Activated CD4-positive, alpha-beta T cell treated with anti-CD3 and anti-CD28 coated beads, Interleukin-2, Interleukin-4, amounts not matched to agents 100 ng/mL and 50 ng/mL, durations not matched to agents 16 hours and 8 hours (primary cell): ENCODE measurements at regions not wholly inside any gene's neighbourhood (a gene's known extent, or its start where the extent isn't known, plus 50 kb on each side); places are given as distances from the start of the nearest gene placed in this dataset.
"Not testable (repeated sequence)": the region's sequence is repeated elsewhere in the genome, so short reads cannot be mapped to it uniquely, and the experiment has no call there.

Experiments
- DNase-seq: peaks from one replicate; pipeline ENCODE4 v3.0.0-alpha.2; 2020; ENCODE audit warnings: low spot score

DNA sequence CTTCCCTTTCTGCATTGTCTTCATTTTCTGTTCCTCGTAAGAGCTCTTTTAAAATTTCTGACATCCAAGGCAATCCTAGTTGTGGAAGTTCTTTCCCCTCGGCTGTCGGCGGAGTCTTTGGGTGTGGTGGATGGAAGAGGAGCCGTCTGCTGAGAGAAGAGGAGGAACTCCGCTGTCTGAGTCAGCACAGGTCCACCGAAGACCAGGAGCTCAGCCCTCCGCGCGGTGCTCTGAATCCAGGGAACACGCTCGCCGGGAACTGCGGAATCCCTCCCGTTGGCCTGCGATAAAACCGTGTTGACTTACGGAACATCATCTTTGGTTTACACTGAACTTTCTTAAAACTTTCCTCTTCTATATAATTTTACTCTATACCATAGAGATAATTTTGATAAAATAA is 100.7 kb upstream of the IRX4 start:
- no peak for DNase-seq

DNA sequence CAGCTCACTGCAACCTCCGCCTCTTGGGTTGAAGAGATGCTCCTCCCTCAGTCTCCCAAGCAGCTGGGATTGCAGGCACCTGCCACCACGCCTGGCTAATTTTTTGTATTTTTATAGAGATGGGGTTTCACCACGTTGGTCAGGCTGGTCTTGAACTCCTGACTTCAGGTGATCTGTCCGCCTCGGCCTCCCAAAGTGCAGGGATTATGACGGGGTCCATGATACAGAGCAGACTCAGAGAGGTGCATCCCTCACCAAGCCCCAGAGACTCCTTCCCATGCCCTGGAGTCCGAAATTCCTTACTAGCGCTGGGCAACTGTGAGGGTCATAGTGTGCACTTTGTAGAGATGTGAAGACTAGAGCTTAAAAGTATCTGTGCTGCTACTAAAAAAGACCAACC is 99.8 kb upstream of the IRX4 start:
- DNase-seq = not testable (repeated sequence)

DNA sequence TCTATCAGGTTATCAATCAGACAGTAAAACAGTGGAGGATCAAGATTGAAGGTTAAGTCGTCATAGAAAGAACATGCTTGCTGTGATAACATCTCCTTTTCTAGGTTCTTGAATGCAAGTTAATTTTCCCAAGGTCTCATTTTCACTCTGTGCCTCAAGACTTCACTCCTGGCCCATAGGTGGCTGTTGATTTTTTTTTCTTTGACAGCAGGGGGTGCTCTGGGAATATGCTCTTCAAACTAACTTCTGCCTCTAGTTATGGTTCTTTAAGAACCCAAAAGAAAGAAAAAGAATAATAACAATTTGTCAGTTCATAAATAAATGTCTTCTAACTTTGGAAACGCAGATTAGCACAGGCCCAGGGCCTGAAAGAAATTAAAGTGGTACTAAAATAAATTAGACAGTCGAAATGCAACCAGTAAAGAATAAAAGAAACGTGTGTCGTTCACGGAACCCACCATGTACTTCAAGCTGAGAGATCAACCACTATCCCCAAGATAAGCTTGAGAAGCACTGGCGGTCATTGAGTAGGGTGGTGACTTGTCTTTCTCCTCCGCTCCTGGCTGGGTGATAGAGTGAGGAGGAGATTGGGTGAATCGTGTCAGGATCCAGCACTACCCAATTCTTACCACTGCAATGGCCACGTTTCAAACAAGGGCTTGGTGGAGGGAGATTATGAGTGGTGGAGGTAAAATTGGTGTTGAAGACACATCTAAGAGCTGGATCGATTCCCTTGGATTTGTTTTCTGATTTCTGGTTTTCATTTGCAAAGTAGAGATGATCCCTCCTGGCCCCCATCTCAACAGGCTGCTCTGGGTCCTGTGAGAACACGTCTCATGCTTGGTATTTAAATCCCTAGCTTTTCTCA is 93.4 kb upstream of the IRX4 start:
- no peak for DNase-seq

DNA sequence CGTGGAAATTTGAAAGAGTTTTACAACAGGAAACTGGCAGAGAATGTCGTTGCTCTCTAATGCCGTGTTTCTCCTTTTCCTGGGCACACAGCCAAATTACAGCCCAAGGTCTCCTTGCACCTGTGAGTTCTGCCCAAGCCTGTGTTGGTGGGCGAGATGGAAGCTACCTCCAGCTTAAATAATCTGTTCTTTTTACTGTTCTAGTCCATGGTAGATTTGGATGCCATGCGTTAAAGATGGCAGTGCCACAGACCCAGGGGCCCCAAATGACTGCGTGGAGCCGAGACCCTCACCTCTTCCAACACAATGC is 92.6 kb upstream of the IRX4 start:
- no peak for DNase-seq

DNA sequence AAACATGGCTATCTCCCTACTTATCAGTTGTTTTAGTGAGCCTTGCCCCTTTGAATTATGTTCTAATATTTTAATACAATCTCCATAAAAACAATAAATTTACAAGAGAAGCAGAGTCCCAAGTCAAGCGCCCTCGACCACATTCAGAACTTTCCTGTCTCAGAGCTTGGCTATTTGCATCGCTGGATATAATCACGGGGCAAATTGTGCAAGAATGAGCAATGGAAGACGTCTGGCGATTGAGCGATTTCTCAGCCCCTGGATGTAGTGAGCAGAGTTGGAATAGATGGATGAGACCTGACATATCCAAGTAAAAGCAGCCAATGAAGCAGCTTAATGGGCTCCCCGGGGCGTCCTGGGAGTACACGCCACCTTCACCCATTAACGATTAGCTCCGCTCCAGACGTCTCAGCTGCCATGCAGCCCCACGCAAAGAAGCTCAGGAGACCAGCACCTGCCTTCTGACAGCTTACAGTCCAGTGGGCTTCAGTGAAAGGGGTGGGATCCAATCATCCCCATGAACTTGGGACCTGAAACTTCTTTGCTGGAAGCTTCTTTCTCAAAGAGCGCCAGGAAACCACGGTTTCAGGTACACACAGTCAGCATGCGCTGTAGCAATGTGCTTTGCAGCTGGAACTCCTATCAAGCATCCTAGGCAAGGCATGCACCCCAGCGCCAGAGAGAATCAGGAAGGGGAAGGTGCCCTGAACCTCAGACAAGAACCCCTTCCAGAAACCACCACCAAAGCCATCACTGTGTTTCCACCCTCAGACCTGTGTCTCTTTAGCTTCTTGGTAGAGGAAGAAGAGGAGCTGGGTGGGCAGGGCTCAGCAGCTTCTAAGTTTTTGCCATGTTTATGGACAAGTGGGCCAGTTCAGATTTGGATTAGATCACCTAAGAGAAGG is 92.0 kb upstream of the IRX4 start:
- no peak for DNase-seq

DNA sequence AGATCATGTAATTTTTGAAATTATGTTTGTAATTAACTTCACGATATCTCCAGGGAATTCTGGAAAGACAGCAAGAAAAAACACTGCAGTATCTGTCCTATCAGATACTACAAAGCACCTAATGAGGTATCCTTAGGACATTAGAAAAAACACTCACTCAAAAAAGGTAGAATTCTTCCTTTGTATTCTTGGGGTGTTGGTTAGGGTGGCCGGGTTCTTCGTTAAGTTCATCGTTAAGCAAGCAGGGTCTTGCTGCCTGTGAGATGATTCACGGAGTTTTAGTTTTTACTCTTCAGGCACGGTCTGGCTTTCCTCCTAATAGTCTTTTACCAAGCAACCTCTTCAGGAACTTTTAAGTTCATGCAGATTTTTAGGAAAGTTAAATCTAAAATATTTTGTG is 91.4 kb upstream of the IRX4 start:
- no peak for DNase-seq

DNA sequence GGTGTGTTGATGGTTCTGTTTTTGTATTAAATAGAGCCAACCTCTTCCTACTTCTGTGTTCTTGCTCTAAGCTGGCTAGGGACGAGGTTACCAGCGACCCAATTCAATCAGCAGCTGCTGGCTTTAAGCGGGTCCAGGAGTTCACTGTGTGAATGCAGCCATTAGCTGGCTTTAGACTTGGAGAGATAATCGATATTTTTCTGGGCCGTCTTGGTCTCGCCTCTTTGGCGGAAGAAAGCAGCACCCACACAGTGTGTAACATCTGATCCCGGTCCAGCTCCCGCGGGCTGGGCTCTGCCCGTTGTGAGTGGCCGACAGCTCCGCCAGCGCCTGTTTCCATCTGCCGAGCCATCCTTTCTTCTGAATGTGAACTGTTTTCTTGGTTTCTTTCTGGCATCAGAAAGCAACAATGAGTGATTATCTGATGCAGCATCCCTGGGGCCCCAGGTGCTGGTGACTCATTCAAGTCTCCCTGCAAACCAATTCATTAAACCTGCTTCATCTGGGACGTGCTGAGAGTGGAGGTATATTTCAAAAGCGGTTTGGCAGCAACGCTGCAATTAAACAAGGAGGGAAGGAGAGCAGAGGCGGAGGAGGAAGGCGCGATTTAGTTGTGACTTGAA is 90.8 kb upstream of the IRX4 start:
- no peak for DNase-seq

DNA sequence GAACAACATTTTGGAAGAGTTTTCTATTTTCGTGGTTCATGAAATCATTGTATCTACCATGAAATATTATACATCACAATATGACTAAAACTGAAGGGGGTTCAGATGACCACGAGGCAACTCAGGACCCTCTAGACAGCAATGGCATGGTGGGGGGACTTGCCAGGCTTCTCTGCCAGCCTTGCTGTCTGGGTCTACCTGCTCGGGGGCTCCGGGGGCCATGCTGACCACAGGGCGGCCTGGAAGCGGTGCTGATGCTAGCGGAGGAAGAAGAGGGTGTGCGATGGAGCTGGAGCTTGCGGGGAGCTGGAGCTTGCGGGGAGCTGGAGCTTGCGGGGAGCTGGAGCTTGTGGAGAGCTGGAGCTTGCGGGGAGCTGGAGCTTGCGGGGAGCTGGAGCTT is 89.2 kb upstream of the IRX4 start:
- DNase-seq = no peak

DNA sequence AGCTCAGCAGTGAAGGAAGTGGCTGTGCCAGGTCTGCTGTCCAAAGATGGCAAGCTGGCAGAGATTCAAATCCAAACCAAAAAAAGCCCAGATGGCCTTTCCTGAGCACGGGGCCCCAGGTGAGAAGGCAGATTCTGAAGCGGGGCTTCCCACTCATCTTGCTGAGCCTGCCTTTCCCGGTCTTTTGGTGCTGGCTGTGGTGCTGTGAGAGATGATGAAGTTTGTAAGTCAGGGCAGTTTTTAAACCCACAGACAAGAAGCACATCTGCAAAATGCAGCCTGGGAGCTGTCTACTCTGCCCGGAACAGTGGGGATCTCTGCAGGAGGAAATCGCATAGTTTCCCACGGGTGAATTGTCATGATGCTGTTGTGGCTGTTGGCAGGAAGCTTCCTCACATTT is 85.0 kb upstream of the IRX4 start:
- no peak for DNase-seq

DNA sequence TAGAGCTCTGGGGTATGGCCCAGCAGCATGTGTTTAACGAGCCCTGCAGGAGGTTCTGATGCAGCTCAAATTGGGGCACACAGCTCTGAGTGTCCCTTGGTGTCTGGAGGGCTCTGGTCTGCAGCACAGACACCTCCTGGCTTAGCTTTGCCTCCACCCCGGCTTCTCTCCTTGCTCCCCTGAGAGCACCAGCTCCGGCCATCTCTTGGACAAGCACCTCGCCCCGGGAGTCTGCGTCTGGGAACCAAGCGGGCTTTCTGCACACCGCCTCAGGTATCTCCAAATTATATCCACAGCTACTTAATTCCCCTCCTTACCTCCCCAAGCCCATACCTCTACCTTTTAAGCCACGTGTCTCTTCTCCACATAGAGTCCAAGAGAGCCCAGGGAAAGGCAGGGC is 83.7 kb upstream of the IRX4 start:
- DNase-seq = no peak

DNA sequence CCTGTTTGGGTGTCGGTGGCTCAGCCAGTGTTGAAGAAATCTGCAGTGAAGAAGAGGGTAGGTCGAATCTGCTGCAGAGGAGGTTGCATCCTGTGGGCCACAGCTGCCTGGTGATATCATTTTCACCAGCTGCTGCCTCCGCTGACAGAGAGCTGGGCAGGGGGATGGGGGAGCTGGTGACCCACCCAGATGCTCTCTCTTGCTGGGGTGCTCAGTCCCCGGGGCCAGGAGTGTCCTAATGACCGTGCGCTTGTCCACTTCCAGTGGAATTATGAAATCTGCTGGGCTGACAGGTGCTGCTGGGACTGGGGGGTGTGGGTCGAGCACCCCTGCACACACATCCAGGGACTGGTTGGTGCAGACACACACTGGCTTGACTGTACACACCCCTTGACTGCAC is 83.2 kb upstream of the IRX4 start:
- DNase-seq = no peak

DNA sequence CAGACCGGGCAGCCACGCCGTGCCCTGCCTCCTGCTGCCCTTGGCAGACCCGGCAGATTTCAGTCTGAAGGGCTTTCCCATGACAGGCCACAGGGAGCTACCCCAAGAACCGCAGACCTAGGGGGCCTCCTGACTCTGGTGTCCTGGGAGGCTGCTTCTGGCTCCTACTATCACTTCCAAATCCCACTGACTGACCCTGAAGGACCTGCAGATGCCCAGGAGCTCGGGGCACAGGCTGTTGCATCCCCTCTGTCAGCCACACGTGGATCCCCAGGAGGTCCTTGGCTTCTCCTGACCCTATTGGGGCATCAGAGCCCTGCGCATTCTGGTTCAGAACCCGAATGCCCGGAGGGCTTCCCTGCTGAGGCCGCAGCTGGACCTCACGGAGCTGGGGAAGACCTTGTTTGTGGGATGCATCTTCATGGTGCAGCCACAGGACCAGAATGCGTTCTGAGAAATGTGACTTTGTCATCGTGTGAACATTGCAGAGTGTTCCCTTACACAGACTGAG is 81.3 kb upstream of the IRX4 start:
- DNase-seq = no peak

DNA sequence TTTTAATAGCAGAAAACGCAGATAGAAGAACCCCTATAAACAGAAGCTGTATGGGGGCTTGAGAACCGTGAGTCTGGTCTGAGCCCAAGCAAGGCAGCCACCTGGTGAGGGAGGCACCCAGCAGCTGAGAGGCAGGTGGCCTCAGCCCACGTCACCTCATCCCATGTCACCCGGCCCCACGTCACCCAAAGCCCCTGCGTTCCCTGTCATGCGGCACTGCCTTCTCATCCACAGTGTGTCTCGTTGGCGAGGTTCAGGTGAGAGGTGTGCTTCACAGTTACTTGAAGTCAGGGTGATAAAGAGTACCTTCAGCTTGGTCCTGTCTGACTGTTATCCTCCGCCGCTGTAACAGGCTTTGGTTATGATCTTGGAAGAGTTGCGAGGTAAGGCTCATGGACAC is 80.6 kb upstream of the IRX4 start:
- DNase-seq = no peak

DNA sequence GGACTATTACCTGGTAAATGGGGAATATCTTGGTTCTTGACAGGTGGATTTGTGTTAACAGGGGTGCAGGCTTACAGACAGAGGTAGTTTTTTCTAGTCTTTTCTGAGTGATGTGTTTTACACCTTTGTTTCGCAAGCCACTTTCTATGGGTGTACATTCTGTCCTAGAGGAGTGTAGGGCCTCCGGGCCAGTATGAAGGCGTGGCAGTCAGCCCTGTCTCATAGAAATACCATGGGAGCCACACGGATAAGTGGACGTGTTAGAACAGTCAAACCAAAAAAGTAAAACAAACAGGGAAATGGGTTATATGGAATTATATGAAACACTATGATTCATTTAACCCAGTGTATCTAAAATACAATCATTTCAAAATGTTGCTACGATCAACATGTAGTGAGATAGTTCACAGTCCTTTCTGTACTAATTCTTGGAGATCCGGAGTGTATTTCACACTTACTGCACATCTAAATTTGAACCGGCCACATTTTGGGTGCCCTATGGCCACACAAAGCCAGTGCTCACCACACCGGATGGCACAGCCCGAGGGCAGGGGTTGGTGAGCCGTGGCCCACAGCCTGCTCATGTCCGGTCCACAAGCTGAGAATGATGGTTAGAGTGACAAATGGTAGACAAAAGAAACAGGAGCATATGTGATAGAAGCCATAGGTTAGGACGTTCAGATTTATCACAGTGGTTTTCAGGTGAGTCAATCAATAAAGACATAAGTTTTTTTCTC is 80.1 kb upstream of the IRX4 start:
- no peak for DNase-seq

DNA sequence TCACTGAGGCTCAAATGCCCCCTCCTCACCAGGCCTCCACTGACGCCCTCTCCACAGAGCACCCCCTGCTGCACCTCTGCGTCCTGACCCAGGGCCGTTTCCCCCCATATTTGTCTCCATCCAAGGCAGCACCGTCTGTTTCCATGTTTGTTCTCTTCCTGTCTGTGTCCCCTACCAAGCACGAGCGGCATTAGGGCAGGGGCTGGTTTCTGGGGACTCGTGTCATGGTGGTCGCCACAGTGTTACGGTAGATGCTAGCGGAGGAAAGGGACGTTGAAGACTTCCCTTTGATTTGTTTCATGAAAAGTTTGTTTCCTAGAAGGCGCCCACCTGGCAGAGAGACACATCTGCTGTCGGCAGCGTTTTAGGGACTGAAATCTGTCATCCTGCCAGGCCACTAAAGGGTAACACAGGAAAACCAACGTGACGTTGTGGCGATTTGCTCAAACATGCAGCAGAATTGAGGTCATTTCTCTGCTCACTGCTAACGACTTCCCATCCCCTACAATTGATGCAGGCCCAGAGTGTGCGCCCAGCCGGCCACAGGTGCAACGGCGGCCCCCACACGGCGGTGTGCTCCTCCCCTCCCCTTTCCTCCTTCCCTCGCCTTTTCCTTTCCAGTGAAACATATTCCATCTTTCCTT is 79.3 kb upstream of the IRX4 start:
- no peak for DNase-seq

DNA sequence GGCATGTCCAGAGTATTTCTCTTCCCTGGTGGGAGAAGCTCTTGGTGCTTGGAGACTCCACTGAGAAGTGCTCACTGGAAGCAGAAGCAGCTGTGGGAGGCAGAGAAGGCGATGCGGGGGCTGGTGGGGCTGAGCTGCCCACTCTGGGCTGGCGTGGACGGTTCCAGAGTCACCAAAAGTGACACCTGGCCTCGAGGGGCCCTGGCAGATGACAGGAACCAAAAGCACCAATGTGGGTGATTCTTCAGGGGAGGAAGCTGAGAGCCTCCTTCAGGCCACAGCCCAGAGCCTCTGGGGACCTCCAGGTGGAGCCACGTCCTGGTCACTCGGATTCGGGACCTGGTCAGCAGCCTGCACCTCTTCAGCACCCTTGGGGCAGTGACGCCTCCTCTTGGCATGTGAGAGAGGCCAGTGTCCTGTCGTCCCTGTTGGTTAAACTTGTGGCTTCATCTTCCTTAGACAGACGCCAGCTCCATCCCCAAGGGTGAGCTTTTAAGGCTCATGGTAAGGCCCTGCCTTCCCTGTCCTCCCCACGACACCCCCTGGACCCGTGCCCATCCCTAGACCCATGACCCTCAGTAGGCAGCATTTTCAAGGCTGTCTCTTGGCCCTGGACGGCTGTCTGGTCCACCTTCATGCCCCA is 78.7 kb upstream of the IRX4 start:
- DNase-seq = no peak

DNA sequence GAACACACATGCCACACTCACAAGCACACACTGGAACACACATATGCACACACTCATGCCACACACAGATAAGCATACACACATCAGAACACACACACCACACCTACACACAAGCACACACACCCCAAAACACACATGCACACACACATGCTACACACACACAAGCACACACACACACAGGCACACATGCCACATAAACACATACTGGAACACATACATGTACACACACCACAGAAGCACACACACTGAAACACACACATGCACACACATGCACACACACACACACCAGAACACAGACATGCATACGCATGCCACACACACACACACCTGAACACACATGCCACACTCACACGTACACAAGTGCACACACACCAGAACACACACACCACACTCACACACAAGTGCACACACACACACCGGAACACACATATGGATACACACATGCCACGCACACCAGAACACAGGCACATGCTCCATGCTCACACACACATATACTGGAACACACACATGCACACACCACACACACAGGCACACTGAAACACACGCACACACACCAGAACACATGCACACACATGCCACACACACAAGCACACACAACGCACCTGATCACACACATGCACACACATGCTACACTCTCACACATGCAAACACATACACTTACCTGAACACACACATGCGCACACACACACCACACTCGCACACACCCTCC is 78.0 kb upstream of the IRX4 start:
- no peak for DNase-seq

DNA sequence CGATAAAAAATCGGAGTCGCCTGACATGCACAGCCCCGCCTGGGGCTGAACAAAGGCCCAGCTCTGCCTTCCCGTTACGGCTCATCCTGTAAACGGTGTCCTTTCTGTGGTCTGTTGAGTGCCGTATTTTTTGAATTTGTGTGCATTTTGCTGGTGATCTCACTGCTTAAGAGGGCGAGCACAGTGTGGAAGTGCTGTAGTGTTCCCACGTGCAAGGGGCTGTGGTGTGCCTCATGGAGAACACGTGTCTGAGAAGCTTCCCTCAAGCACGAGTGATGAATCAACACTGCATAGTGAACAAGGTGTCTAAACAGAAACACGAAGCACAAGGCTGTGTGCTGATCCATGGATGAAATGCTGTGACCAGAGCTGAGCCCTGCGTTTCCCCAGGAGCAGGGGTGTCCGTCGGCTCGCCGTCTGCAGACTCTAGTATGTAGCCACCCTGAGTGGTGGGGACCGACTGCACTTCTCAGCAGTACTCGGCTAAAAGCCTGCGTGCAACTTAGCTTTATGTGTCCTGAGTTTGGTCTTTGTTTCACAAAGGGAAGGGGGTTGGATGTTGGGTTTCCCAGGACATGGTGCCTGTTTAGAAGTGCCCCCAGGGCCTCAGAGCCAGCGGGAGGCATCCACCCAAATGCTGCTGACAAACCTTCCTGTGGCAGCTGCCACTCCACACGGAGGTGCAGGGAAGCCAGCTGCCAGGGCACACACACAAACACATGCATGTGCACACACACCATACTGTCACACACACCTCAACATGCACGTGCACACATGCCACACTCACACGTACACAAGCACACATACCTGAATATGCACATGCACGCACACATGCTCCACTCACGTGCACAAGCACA is 77.2 kb upstream of the IRX4 start:
- DNase-seq = no peak

DNA sequence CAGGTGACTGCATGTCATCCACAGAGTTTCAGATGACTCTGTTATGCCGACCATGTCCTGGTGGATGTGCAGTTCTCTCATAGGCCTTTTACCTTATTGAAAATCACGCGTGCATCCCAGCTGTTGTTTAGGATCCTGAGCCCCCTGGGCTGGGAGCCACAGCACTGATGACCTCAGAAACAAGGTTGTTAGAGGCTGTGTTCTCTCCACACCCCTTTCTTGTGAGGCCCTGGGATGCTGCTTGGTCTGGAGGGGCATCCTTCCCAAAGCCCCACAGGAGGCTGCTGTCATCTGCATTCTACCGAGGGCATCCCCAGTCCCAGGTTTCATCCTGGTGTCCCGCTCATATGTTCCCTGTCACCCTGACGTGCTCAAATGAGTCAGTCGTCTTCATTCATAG is 76.5 kb upstream of the IRX4 start:
- DNase-seq = no peak
